ENCODE measurements at regions not wholly inside any gene's neighbourhood (a gene's known extent, or its start where the extent isn't known, plus 50 kb on each side); places are given as distances from the start of the nearest gene placed in this dataset.

- TF ChIP-seq, protein P1, sequence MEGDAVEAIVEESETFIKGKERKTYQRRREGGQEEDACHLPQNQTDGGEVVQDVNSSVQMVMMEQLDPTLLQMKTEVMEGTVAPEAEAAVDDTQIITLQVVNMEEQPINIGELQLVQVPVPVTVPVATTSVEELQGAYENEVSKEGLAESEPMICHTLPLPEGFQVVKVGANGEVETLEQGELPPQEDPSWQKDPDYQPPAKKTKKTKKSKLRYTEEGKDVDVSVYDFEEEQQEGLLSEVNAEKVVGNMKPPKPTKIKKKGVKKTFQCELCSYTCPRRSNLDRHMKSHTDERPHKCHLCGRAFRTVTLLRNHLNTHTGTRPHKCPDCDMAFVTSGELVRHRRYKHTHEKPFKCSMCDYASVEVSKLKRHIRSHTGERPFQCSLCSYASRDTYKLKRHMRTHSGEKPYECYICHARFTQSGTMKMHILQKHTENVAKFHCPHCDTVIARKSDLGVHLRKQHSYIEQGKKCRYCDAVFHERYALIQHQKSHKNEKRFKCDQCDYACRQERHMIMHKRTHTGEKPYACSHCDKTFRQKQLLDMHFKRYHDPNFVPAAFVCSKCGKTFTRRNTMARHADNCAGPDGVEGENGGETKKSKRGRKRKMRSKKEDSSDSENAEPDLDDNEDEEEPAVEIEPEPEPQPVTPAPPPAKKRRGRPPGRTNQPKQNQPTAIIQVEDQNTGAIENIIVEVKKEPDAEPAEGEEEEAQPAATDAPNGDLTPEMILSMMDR (IDR thresholded peaks at IDR 0.05; ENCODE audit: low read depth, low read length) = no peak
- DNase-seq (ENCODE audit: extremely low read depth, low read depth) = no peak
These were observed 177.1 kb upstream of the PGR start for GRCh38 chr11:101306721-101307120.

- TF ChIP-seq, protein P1 (IDR thresholded peaks at IDR 0.05; ENCODE audit: low read depth, low read length) = no peak
These were observed 175.9 kb upstream of the PGR start for GRCh38 chr11:101305496-101305895.

GRCh38 chr11:101299210-101299609 lies 169.6 kb upstream of the PGR start:
- no peak for DNase-seq (ENCODE audit: extremely low read depth, low read depth)
- TF ChIP-seq, protein P1 (IDR thresholded peaks at IDR 0.05; ENCODE audit: low read depth, low read length) = no peak

More at GRCh38 chr11:101305496-101305895, 175.9 kb upstream of the PGR start:
- no peak for DNase-seq (ENCODE audit: extremely low read depth, low read depth)

- TF ChIP-seq, protein P1 (IDR thresholded peaks at IDR 0.05; ENCODE audit: low read depth, low read length) = no peak
- DNase-seq (ENCODE audit: extremely low read depth, low read depth) = no peak
These were observed 167.3 kb upstream of the PGR start for GRCh38 chr11:101296896-101297295.

GRCh38 chr11:101292661-101293240 lies 163.1 kb upstream of the PGR start:
- no peak for DNase-seq (ENCODE audit: extremely low read depth, low read depth)
- TF ChIP-seq, protein P1 (IDR thresholded peaks at IDR 0.05; ENCODE audit: low read depth, low read length) = no peak

- no peak for DNase-seq (ENCODE audit: extremely low read depth, low read depth)
These were observed 161.7 kb upstream of the PGR start for GRCh38 chr11:101291279-101291678.

GRCh38 chr11:101288392-101288791 lies 158.8 kb upstream of the PGR start:
- no peak for DNase-seq (ENCODE audit: extremely low read depth, low read depth)
- TF ChIP-seq, protein P1 (IDR thresholded peaks at IDR 0.05; ENCODE audit: low read depth, low read length) = no peak

More at GRCh38 chr11:101291279-101291678, 161.7 kb upstream of the PGR start:
- TF ChIP-seq, protein P1 (IDR thresholded peaks at IDR 0.05; ENCODE audit: low read depth, low read length) = no peak
